Testis (tissue), 2 donors: ENCODE measurements at regions not wholly inside any gene's neighbourhood (a gene's known extent, or its start where the extent isn't known, plus 50 kb on each side); places are given as distances from the start of the nearest gene placed in this dataset.

Source experiments
- CTCF ChIP-seq, 3 experiments: fragments of 450-650 bp in 2 of 3; fragments of 200-600 bp in 1 of 3; sonication (generic) in 1 of 3; IDR thresholded peaks; one replicate each; pipeline ENCODE4 v1.5.1; 2016 to 2019; ENCODE audit warnings: antibody characterized with exemption in 3 of 3, mild to moderate bottlenecking in 2 of 3, moderate library complexity in 1 of 3
- POLR2A ChIP-seq: fragments of 450-650 bp; IDR thresholded peaks from one replicate; pipeline ENCODE4 v1.6.1; 2017; ENCODE audit warnings: antibody characterized with exemption, mild to moderate bottlenecking, moderate library complexity

GRCh38 chr2:52502476-52502860 is 1265.1 kb upstream of the CHAC2 start:
- TF ChIP-seq POLR2A (no peak), CTCF (IDR thresholded peaks at IDR 0.05) (no peak)
